ENCODE measurements at regions not wholly inside any gene's neighbourhood (a gene's known extent, or its start where the extent isn't known, plus 50 kb on each side); places are given as distances from the start of the nearest gene placed in this dataset.
"Not testable (repeated sequence)": the region's sequence is repeated elsewhere in the genome, so short reads cannot be mapped to it uniquely, and the experiment has no call there.

DNA sequence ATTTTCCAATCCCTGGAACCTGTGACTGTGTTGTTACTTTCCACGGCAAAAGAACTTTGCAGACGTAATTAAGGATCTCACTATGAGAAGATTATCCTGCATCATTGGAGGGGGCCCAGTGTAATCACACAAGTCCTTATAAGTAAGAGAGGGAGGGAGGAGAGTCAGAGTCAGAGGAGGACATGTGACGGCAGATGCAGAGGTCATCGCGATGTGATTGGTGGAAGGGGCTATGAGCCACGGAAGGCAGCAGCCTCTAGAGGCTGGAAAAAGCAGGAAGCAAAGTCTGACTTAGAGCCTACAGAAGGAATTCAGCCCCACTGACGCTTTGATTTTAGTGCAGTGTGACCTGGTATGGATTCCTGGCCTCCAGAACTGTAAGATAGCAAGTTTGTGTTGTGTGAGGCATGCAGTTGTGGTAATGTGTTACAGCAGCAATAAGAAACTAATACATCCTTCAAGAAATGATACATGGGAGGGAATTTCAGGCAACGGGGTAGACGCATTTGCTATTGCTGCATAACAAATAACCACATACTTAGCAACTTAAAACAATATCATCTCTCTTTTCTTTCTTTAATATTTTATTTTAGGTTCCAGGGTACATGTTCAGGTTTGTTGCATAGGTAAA lies 112.7 kb upstream of the SERPINE2 start:
- no peaks in the 10 kb centered on the region for H3K79me2 ChIP-seq (ENCODE audit: insufficient read depth, low read length)
- H3K4me2 ChIP-seq (ENCODE audit: low read length), result no peak overlapping the region
- H3K27ac ChIP-seq (ENCODE audit: low read depth, low read length), result no peak overlapping the region
- H3K4me3 Mint-ChIP-seq (ENCODE audit: unreplicated experiment), result no peak overlapping the region
- H2AFZ ChIP-seq (ENCODE audit: low read depth, low read length), result no peak overlapping the region
- no peaks in the 10 kb centered on the region for H3K9me3 Mint-ChIP-seq (ENCODE audit: unreplicated experiment)
- FAIRE-seq, result no peak
- no peaks in the 10 kb centered on the region for H3K27me3 Mint-ChIP-seq (ENCODE audit: low read depth, unreplicated experiment)
- peaks cover 12% of the 10 kb centered on the region for H3K4me1 Mint-ChIP-seq (ENCODE audit: low read depth, unreplicated experiment)
- DNase-seq (ENCODE audit: low read depth), result no peak
- no peak overlapping the region for H3K4me3 ChIP-seq (ENCODE audit: insufficient read depth, low read depth, low read length)
- H3K27me3 ChIP-seq (ENCODE audit: insufficient read depth, low read length), result no peaks in the 10 kb centered on the region
- H4K20me1 ChIP-seq (ENCODE audit: insufficient read depth, low read length), result no peaks in the 10 kb centered on the region
- H3K9ac ChIP-seq (ENCODE audit: low read length), result no peak overlapping the region
- no peak for TF ChIP-seq EZH2 (IDR thresholded peaks at IDR 0.05; ENCODE audit: insufficient read depth, low read length)
- TF ChIP-seq, protein P1, sequence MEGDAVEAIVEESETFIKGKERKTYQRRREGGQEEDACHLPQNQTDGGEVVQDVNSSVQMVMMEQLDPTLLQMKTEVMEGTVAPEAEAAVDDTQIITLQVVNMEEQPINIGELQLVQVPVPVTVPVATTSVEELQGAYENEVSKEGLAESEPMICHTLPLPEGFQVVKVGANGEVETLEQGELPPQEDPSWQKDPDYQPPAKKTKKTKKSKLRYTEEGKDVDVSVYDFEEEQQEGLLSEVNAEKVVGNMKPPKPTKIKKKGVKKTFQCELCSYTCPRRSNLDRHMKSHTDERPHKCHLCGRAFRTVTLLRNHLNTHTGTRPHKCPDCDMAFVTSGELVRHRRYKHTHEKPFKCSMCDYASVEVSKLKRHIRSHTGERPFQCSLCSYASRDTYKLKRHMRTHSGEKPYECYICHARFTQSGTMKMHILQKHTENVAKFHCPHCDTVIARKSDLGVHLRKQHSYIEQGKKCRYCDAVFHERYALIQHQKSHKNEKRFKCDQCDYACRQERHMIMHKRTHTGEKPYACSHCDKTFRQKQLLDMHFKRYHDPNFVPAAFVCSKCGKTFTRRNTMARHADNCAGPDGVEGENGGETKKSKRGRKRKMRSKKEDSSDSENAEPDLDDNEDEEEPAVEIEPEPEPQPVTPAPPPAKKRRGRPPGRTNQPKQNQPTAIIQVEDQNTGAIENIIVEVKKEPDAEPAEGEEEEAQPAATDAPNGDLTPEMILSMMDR (IDR thresholded peaks at IDR 0.05; ENCODE audit: insufficient read depth, low read depth, low read length), result no peak
- no peak overlapping the region for H3K27ac Mint-ChIP-seq (ENCODE audit: unreplicated experiment)
- no peaks in the 10 kb centered on the region for H3K36me3 Mint-ChIP-seq (ENCODE audit: low read depth, unreplicated experiment)
- H3K9me3 ChIP-seq (ENCODE audit: insufficient read depth, low read depth, low read length), result no peaks in the 10 kb centered on the region
- H3K4me1 ChIP-seq (ENCODE audit: insufficient read depth, low read length), result peaks cover 4% of the 10 kb centered on the region
- no peaks in the 10 kb centered on the region for H3K36me3 ChIP-seq (ENCODE audit: insufficient read depth, low read length)

DNA sequence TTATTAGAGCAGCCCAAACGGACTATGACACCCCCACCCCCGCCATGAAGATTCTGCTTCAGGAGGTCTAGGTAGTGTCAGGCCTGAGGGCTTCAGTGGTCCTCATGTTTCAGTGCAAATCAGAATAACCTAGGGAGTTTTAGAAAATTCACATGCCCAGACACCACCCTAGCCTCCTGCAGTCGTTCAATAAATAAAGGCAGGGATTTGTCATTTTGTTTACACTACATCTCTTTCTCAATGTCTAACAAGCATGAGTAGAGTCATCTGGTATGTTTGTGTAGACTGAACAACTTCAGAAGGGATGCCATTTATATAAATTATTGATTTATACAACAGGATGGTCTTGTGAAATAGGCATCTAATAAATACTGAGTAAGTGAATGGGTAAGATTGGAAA lies 112.1 kb upstream of the SERPINE2 start:
- no peaks in the 10 kb centered on the region for H3K36me3 ChIP-seq (ENCODE audit: insufficient read depth, low read length)
- Mint-ChIP-seq H3K36me3 (ENCODE audit: low read depth, unreplicated experiment) (no peaks in the 10 kb centered on the region), H3K4me3 (ENCODE audit: unreplicated experiment) (no peak overlapping the region), H3K9me3 (ENCODE audit: unreplicated experiment) (no peaks in the 10 kb centered on the region), H3K27ac (ENCODE audit: unreplicated experiment) (no peak overlapping the region), H3K27me3 (ENCODE audit: low read depth, unreplicated experiment) (no peaks in the 10 kb centered on the region), H3K4me1 (ENCODE audit: low read depth, unreplicated experiment) (peaks cover 13% of the 10 kb centered on the region)
- H3K27ac ChIP-seq (ENCODE audit: low read depth, low read length), result no peak overlapping the region
- H3K4me3 ChIP-seq (ENCODE audit: insufficient read depth, low read depth, low read length), result no peak overlapping the region
- no peaks in the 10 kb centered on the region for H3K9me3 ChIP-seq (ENCODE audit: insufficient read depth, low read depth, low read length)
- no peak for DNase-seq (ENCODE audit: low read depth)
- no peak overlapping the region for H3K9ac ChIP-seq (ENCODE audit: low read length)
- no peak for TF ChIP-seq EZH2 (IDR thresholded peaks at IDR 0.05; ENCODE audit: insufficient read depth, low read length)
- TF ChIP-seq, protein P1 (IDR thresholded peaks at IDR 0.05; ENCODE audit: insufficient read depth, low read depth, low read length), result no peak
- no peak for FAIRE-seq
- no peaks in the 10 kb centered on the region for H3K27me3 ChIP-seq (ENCODE audit: insufficient read depth, low read length)
- peaks cover 9% of the 10 kb centered on the region for H3K4me1 ChIP-seq (ENCODE audit: insufficient read depth, low read length)
- H3K4me2 ChIP-seq (ENCODE audit: low read length), result no peak overlapping the region
- H3K79me2 ChIP-seq (ENCODE audit: insufficient read depth, low read length), result no peaks in the 10 kb centered on the region
- H4K20me1 ChIP-seq (ENCODE audit: insufficient read depth, low read length), result no peaks in the 10 kb centered on the region
- H2AFZ ChIP-seq (ENCODE audit: low read depth, low read length), result no peak overlapping the region

DNA sequence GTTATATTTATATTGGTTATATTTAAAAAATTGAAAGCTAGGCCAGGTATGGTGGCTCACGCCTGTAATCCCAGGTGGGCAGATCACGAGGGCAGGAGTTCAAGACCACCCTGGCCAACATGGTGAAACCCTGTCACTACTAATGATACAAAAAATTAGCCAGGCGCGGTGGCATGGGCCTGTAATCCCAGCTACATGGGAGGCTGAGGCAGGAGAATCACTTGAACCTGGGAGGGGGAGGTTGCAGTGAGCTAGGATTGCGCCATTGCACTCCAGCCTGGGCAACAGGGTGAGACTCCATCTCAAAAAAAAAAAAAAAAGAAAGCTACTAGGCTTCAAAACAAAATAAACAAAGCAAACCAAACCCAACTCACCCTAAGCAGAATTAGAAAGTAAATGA lies 109.0 kb upstream of the SERPINE2 start:
- not testable (repeated sequence) for H3K4me3 Mint-ChIP-seq (ENCODE audit: unreplicated experiment); DNase-seq (ENCODE audit: low read depth); H2AFZ ChIP-seq (ENCODE audit: low read depth, low read length); H3K27me3 ChIP-seq (ENCODE audit: insufficient read depth, low read length); H3K36me3 ChIP-seq (ENCODE audit: insufficient read depth, low read length); H3K4me2 ChIP-seq (ENCODE audit: low read length); H3K4me3 ChIP-seq (ENCODE audit: insufficient read depth, low read depth, low read length); H3K36me3 Mint-ChIP-seq (ENCODE audit: low read depth, unreplicated experiment); H3K9me3 ChIP-seq (ENCODE audit: insufficient read depth, low read depth, low read length); H3K9me3 Mint-ChIP-seq (ENCODE audit: unreplicated experiment); H4K20me1 ChIP-seq (ENCODE audit: insufficient read depth, low read length); H3K27me3 Mint-ChIP-seq (ENCODE audit: low read depth, unreplicated experiment); H3K27ac Mint-ChIP-seq (ENCODE audit: unreplicated experiment); FAIRE-seq; H3K9ac ChIP-seq (ENCODE audit: low read length); H3K27ac ChIP-seq (ENCODE audit: low read depth, low read length); H3K79me2 ChIP-seq (ENCODE audit: insufficient read depth, low read length)
- peaks cover 24% of the 10 kb centered on the region for H3K4me1 ChIP-seq (ENCODE audit: insufficient read depth, low read length)
- H3K4me1 Mint-ChIP-seq (ENCODE audit: low read depth, unreplicated experiment), result peaks cover 17% of the 10 kb centered on the region

Data from astrocyte (in vitro differentiated cells and primary cell).